Upper lobe of left lung (tissue), 6 donors: ENCODE measurements at regions not wholly inside any gene's neighbourhood (a gene's known extent, or its start where the extent isn't known, plus 50 kb on each side); places are given as distances from the start of the nearest gene placed in this dataset.

Source experiments
- ATAC-seq, 2 donors: fragments of 200-7000 bp; cut with Tn5 transposase; one replicate each; pipeline ENCODE4 v1.9.1; 2022; ENCODE audit warnings: mild to moderate bottlenecking in 2 of 2, moderate library complexity in 2 of 2; ENCODE audit not compliant: low FRiP score in 2 of 2
- DNase-seq, 2 donors: peaks; one replicate each; pipeline ENCODE4 v3.0.0-alpha.2; 2019 to 2020
- H3K27ac ChIP-seq, 4 donors: fragments of 200-600 bp; sonication (generic); one replicate each; pipeline ENCODE4 v1.5.1; 2016 to 2019
- H3K27me3 ChIP-seq, 4 donors: fragments of 200-600 bp; sonication (generic); one replicate each; pipeline ENCODE4 v1.5.1; 2017 to 2019
- H3K36me3 ChIP-seq, 4 donors: fragments of 200-600 bp; sonication (generic); one replicate each; pipeline ENCODE4 v1.5.1; 2016 to 2019
- H3K4me1 ChIP-seq, 4 donors: fragments of 200-600 bp; sonication (generic); one replicate each; pipeline ENCODE4 v1.5.1; 2018 to 2019
- H3K4me3 ChIP-seq, 4 donors: fragments of 200-600 bp; sonication (generic); one replicate each; pipeline ENCODE4 v1.5.1; 2017 to 2019; ENCODE audit warnings: mild to moderate bottlenecking in 2 of 4, moderate library complexity in 1 of 4
- H3K9me3 ChIP-seq, 4 donors: fragments of 200-600 bp; sonication (generic); one replicate each; pipeline ENCODE4 v1.5.1; 2018 to 2019
- EP300 ChIP-seq, 4 donors: sonication (generic); formaldehyde crosslinking; IDR thresholded peaks; one replicate each; pipeline ENCODE4 v1.5.1; 2017; ENCODE audit warnings: antibody characterized with exemption in 4 of 4, control low read depth in 2 of 4
- POLR2A ChIP-seq, 4 donors: fragments of 450-650 bp; IDR thresholded peaks; one replicate each; pipeline ENCODE4 v1.5.1; 2016 to 2017; ENCODE audit warnings: antibody characterized with exemption in 4 of 4, mild to moderate bottlenecking in 2 of 4
- POLR2AphosphoS5 ChIP-seq, 2 donors: sonication (generic); formaldehyde crosslinking; IDR thresholded peaks; one replicate each; pipeline ENCODE4 v1.5.1; 2017; ENCODE audit warnings: antibody characterized with exemption in 2 of 2
- WGBS, 2 donors: methylation state at CpG; one replicate each; pipeline ENCODE4 v1.1.5; 2017 to 2018; 5-methylcytosine and 5-hydroxymethylcytosine counted together
- TF ChIP-seq, protein P1 (sequence below), 6 experiments: fragments of 450-650 bp in 4 of 6; fragments of 200-600 bp in 2 of 6; sonication (generic) in 2 of 6; IDR thresholded peaks; one replicate each; pipeline ENCODE4 v1.5.1; 2016 to 2019; ENCODE audit warnings: antibody characterized with exemption in 6 of 6
- donor health status: DM: no; HTN: no; CAD: no; lungs with moderate emphysema.
- donor health status: DM: no; HTN: yes; CAD: no; lungs with severe emphysema.

DNA sequence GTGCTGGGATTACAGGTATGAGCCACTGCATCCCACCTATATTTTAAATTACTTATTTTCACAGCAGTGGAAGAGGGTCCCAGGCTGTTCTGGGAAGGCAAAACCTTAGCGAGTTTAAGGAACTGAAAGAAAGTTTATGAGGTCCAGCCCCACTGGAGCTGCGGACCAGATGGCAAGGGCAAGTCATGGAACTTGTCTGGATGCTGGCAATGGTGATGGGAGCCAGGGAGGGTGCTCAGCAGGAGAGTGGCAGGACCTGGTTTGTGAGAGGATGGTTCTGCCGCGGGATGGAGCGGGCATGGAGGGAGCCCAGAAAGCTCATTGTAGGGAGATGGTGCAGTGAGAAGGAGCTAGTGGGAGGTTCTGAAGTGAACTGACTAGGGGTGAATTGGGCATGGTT lies 50.6 kb upstream of the SLC45A1 start:
- 67 to 75% methylated on average over 5 of the region's 5 CpGs for WGBS, 2 donors
- H3K4me1 ChIP-seq: peaks cover 0 to 4% (median 0%) of the 10 kb centered on the region in 4 donors
- H3K27me3 ChIP-seq: no peaks in the 10 kb centered on the region
- H3K27ac ChIP-seq: peak overlapping the region in 2 of 4 donors; percentile 69 to 79
- H3K36me3 ChIP-seq: no peaks in the 10 kb centered on the region
- DNase-seq: no peak
- ATAC-seq: no peak
- no peak overlapping the region for H3K4me3 ChIP-seq
- no peaks in the 10 kb centered on the region for H3K9me3 ChIP-seq
- TF ChIP-seq POLR2A (IDR thresholded peaks at IDR 0.05) (no peak), EP300 (IDR thresholded peaks at IDR 0.05) (no peak), POLR2AphosphoS5 (IDR thresholded peaks at IDR 0.05) (no peak)
- TF ChIP-seq, protein P1, sequence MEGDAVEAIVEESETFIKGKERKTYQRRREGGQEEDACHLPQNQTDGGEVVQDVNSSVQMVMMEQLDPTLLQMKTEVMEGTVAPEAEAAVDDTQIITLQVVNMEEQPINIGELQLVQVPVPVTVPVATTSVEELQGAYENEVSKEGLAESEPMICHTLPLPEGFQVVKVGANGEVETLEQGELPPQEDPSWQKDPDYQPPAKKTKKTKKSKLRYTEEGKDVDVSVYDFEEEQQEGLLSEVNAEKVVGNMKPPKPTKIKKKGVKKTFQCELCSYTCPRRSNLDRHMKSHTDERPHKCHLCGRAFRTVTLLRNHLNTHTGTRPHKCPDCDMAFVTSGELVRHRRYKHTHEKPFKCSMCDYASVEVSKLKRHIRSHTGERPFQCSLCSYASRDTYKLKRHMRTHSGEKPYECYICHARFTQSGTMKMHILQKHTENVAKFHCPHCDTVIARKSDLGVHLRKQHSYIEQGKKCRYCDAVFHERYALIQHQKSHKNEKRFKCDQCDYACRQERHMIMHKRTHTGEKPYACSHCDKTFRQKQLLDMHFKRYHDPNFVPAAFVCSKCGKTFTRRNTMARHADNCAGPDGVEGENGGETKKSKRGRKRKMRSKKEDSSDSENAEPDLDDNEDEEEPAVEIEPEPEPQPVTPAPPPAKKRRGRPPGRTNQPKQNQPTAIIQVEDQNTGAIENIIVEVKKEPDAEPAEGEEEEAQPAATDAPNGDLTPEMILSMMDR (IDR thresholded peaks at IDR 0.05): no peak

DNA sequence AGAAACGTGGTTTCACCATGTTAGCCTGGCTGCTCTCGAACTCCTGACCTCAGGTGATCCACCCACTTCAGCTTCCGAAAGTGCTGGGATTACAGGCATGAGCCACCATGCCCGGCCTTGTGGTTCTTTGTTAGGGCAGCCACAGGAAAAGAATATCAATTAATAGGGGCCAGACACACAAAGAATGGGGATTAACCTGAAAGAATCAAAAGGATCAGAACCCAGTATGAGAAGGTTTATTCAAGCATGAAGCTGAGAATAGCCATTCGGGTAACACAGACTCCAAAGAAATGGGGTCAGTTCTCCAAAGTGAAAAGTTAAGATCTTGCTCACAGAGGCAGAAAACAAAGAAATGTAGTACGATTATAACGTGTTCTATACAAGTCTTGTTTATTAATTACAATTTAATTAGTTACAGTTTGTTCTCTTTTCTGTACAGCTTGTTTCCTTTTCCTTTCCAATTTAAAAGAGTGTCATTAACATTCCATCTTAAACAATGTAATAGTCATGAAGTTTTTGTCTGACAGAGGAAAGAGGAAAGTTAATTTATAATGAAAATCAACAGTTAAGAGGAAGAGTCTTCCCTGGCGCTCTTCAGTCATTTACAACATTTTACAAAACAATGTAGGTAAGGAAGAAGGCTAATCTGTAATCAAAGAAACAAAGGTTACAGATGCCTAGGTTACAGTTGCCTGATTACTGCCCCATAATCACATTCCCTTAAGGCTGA lies 51.3 kb upstream of the SLC45A1 start:
- no peak for TF ChIP-seq POLR2A (IDR thresholded peaks at IDR 0.05)
- TF ChIP-seq EP300 (IDR thresholded peaks at IDR 0.05): no peak
- no peak for TF ChIP-seq POLR2AphosphoS5 (IDR thresholded peaks at IDR 0.05)
- TF ChIP-seq, protein P1 (IDR thresholded peaks at IDR 0.05): no peak
- peak overlapping the region in 2 of 4 donors; percentile 44 to 79 for H3K27ac ChIP-seq
- ATAC-seq: no peak
- 49 to 52% methylated on average over 8 of the region's 8 CpGs for WGBS, 2 donors
- no peaks in the 10 kb centered on the region for H3K9me3 ChIP-seq
- DNase-seq: no peak
- H3K4me1 ChIP-seq: peaks cover 0 to 4% (median 0%) of the 10 kb centered on the region in 4 donors
- no peaks in the 10 kb centered on the region for H3K36me3 ChIP-seq
- no peaks in the 10 kb centered on the region for H3K27me3 ChIP-seq
- no peak overlapping the region for H3K4me3 ChIP-seq

DNA sequence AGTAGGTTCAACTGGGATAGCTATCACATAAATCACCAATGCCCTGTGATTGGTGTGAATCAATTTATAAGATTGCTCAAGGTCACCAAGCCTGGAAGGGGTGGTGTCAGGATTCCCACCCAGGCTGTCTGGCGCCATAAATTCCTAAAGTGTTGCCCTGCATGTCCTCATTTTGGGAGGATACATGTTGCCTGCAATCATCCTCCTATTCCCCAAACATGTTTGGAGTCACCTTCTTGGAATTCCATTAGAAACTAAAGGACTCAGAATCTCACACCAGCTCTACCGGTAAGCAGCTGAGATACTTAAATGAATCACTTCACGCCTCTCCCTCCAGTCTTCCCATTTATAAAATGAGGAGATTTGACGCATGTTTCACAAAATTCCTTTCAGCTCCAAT lies 54.1 kb upstream of the SLC45A1 start:
- Histone ChIP-seq H3K4me3 (no peak overlapping the region), H3K36me3 (no peaks in the 10 kb centered on the region), H3K27ac (no peak overlapping the region), H3K4me1 (peaks cover 12 to 19% (median 15%) of the 10 kb centered on the region in 4 donors), H3K9me3 (no peaks in the 10 kb centered on the region), H3K27me3 (no peaks in the 10 kb centered on the region)
- DNase-seq: no peak
- ATAC-seq: no peak
- TF ChIP-seq, protein P1 (IDR thresholded peaks at IDR 0.05): no peak
- TF ChIP-seq POLR2AphosphoS5 (IDR thresholded peaks at IDR 0.05): no peak
- TF ChIP-seq EP300 (IDR thresholded peaks at IDR 0.05): no peak
- no peak for TF ChIP-seq POLR2A (IDR thresholded peaks at IDR 0.05)
- 91 to 93% methylated on average over 4 of the region's 4 CpGs for WGBS, 2 donors

DNA sequence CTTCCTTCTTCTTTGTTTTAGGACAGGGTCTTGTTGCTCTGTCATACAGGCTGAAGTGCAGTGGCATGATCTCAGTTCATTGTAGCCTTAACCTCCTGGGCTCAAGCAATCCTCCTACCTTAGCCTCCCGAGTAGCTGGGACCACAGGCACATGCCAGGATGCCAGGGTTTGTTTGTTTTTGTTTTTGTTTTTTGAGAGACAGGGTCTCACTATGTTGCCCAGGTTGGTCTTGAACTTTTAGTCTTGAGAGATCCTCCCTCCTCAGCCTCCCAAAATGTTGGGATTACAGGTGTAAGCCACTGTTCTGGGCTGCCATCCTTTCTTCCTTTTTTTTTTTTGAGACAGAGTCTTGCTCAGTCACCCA lies 56.5 kb upstream of the SLC45A1 start:
- H3K4me1 ChIP-seq: peaks cover 18 to 29% (median 24%) of the 10 kb centered on the region in 4 donors
- 94 to 100% methylated on average over 1 of the region's 1 CpG for WGBS, 2 donors
- no peaks in the 10 kb centered on the region for H3K36me3 ChIP-seq
- DNase-seq (no peak), ATAC-seq (no peak)
- no peak for TF ChIP-seq EP300 (IDR thresholded peaks at IDR 0.05)
- no peak for TF ChIP-seq POLR2AphosphoS5 (IDR thresholded peaks at IDR 0.05)
- TF ChIP-seq POLR2A (IDR thresholded peaks at IDR 0.05): no peak
- TF ChIP-seq, protein P1 (IDR thresholded peaks at IDR 0.05): no peak
- no peaks in the 10 kb centered on the region for H3K9me3 ChIP-seq
- H3K4me3 ChIP-seq: no peak overlapping the region
- H3K27me3 ChIP-seq: no peaks in the 10 kb centered on the region
- no peak overlapping the region for H3K27ac ChIP-seq
